ENCODE measurements at regions not wholly inside any gene's neighbourhood (a gene's known extent, or its start where the extent isn't known, plus 50 kb on each side); places are given as distances from the start of the nearest gene placed in this dataset.

DNA sequence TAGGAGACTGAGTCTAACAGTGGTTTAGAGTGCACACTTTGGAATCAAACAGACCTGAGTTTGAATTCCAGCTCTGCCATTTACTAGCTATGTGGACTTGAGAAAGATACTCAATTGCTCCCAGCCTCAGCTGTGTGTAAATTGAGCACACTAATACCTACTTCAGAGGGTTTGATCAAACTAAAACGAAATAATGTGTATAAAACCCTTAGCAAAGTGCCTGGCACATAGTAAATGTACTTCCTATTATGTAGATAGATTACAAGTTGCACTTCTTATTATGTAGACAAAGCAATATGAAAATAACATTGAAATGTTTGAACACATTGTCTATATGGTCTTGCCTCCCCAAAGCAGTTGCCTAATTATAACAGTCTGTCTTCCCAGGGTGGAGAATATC is 180.6 kb downstream of the ANXA2 start:
- CTCF ChIA-PET: interaction anchor here (2.5 kb wide), 1 partner anchor 8 kb away, joined by 9 read pairs; no protein-coding TSS in a partner anchor
- POLR2A ChIA-PET: no interaction called here
- DNase-seq (ENCODE audit: extremely low spot score): no peak
- TF ChIP-seq, protein P1, sequence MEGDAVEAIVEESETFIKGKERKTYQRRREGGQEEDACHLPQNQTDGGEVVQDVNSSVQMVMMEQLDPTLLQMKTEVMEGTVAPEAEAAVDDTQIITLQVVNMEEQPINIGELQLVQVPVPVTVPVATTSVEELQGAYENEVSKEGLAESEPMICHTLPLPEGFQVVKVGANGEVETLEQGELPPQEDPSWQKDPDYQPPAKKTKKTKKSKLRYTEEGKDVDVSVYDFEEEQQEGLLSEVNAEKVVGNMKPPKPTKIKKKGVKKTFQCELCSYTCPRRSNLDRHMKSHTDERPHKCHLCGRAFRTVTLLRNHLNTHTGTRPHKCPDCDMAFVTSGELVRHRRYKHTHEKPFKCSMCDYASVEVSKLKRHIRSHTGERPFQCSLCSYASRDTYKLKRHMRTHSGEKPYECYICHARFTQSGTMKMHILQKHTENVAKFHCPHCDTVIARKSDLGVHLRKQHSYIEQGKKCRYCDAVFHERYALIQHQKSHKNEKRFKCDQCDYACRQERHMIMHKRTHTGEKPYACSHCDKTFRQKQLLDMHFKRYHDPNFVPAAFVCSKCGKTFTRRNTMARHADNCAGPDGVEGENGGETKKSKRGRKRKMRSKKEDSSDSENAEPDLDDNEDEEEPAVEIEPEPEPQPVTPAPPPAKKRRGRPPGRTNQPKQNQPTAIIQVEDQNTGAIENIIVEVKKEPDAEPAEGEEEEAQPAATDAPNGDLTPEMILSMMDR (IDR thresholded peaks at IDR 0.05; ENCODE audit: control extremely low read depth, extremely low read depth, low read depth, missing control alignments): no peak

DNA sequence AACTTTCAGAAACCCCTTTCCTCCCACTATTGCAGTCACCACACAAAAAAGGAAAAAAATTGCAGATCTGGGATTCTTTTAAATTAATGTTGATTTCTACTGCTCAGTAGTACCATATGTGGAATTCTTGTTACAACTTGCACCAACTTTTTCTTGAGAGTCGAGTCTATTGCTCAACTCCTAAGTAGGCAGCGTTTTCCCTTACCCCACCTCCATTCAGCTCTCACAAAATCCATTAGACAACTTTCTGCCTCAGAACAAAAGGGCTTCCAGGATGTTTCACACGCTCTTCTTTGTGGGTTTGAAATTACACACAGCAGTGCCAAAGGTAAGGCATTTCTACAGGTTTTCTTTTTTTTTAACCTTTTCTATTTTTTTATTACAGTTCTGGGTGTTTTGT is 179.5 kb downstream of the ANXA2 start:
- ChIA-PET POLR2A (no interaction called here), CTCF (no interaction called here)
- TF ChIP-seq, protein P1 (IDR thresholded peaks at IDR 0.05; ENCODE audit: control extremely low read depth, extremely low read depth, low read depth, missing control alignments): no peak
- no peak for DNase-seq (ENCODE audit: extremely low spot score)

DNA sequence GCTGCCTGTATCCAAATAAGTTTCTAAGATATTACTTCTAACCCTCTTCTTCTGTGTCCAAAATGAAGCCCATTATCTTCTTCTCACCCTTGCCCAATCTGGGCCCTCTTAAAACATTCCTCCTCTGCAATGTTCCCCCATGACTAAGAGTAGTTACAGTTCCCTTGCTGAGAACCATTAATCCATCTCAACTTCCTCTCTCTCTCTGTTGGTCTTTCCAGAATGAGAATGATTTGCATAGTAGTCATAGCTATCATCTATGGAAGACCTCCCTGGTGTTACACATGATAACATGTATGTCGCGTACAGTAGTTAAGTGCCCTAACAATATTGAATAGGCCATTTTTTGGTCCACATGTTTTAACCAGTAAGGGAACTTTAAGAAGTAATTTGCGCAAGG is 177.9 kb downstream of the ANXA2 start:
- CTCF ChIA-PET: no interaction called here
- DNase-seq (ENCODE audit: extremely low spot score): no peak
- TF ChIP-seq, protein P1 (IDR thresholded peaks at IDR 0.05; ENCODE audit: control extremely low read depth, extremely low read depth, low read depth, missing control alignments): no peak
- POLR2A ChIA-PET: no interaction called here

DNA sequence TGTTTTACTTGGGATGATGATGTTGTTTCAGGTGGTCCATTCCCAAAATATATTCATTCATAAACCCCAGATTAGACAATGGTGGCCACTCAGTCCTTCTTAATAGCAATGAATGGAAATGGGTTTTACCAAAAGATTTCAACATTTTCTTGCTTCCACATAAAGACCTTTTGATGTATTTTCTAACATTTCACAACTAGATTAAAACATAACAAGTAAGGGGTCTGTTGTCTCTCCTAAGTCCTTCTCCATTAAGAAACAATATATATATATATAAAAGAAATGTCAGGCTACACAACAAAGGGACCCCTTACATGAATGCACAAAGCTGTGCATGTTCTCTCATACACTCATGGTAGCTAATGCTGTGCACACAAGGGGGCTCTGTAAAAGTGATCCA is 176.4 kb downstream of the ANXA2 start:
- POLR2A ChIA-PET: no interaction called here
- TF ChIP-seq, protein P1 (IDR thresholded peaks at IDR 0.05; ENCODE audit: control extremely low read depth, extremely low read depth, low read depth, missing control alignments): no peak
- CTCF ChIA-PET: interaction anchor here (1.5 to 1.9 kb wide), 2 partner anchors 26 to 41 kb away, joined by 3 read pairs; no protein-coding TSS in a partner anchor
- DNase-seq (ENCODE audit: extremely low spot score): no peak

DNA sequence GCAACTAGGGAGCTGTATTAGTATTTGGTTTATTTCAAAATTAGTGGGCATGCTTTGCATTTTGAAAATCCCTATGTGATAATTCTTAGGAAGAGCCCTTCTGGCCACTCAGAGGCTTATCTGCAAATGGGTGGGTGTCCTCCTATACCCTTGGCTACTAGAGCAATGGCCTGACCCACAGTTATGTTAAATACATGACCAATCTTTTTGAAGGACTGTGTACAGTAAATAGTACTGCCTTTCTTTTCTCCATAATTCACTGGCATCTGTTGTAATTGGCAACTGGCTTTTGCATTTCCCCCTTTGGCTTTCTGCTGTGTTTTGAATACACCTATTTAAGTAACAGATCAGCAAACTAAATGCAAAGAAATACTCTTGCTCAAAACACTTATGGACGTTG is 175.4 kb downstream of the ANXA2 start:
- DNase-seq (ENCODE audit: extremely low spot score): no peak
- POLR2A ChIA-PET: no interaction called here

DNA sequence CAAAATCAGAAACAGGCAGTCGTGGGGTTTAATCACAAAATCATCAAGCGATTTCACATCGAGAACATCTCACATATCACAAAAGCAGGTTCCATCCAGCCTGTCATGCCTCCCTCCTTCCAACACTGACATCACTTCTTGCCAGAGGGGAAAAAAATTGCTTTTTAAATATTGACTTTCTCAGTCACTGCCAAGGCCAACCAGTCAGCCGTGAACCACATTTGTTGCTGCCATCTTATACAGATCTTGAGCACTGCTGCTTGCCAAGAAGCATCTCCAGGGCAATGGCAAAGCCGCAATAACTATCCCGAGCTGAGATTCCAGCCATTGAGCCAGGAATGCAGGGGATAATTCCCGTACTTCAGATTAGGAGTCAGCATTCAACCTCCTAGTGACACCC is 174.6 kb downstream of the ANXA2 start:
- TF ChIP-seq, protein P1 (IDR thresholded peaks at IDR 0.05; ENCODE audit: control extremely low read depth, extremely low read depth, low read depth, missing control alignments): no peak
- DNase-seq (ENCODE audit: extremely low spot score): no peak
- CTCF ChIA-PET: no interaction called here
- POLR2A ChIA-PET: no interaction called here

More for the DNA sequence above, 175.4 kb downstream of the ANXA2 start:
- TF ChIP-seq, protein P1 (IDR thresholded peaks at IDR 0.05; ENCODE audit: control extremely low read depth, extremely low read depth, low read depth, missing control alignments): no peak
- CTCF ChIA-PET: interaction anchor here (1.9 kb wide), 1 partner anchor 42 kb away, joined by 3 read pairs; no protein-coding TSS in a partner anchor

DNA sequence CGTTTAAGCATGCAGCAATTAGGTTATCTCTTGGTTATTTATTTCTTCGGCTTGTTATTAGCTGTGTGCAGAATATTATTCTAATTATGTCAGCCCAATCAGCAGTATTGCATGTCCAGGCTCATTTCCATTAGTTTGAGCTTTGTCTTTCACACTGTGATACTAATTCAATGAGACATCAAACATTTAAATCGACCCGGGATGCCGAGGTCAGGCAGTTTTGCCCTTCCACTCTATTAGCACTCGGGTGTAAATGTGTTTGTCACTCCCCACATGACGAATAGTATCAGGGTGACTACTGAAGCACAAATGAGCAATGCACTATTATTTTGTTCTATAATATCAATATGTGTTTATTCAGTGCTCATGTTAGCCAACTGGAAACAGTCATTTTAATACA is 170.9 kb downstream of the ANXA2 start:
- TF ChIP-seq, protein P1 (IDR thresholded peaks at IDR 0.05; ENCODE audit: control extremely low read depth, extremely low read depth, low read depth, missing control alignments): no peak
- ChIA-PET CTCF (interaction anchor here (1.1 kb wide), 1 partner anchor 13 kb away, joined by 3 read pairs; no protein-coding TSS in a partner anchor), POLR2A (no interaction called here)
- no peak for DNase-seq (ENCODE audit: extremely low spot score)
